ENCODE measurements at regions not wholly inside any gene's neighbourhood (a gene's known extent, or its start where the extent isn't known, plus 50 kb on each side); places are given as distances from the start of the nearest gene placed in this dataset.

DNA sequence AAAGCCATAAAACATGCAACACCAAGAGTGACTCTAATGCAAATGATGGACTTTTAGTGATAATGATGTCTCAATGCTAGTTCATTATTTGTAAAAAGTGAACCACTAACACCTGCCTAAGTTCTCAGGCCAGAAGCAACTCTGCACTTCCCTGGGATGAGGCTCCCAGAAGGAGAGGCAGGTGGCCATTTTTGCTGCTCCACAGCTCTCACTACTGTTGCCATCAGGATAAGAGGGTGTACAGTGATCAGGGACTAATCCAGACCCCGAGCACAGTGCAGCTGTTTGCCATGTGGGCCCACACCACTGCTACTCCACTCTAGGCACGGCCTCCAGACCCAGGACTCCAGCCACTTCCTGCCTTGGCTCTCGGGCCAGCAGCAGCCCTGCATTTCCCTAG is 828.3 kb upstream of the MIR17HG start:
- no peak overlapping the region for H3K4me3 ChIP-seq (ENCODE audit: low read depth in 1 of 2, low read length in 2 of 2)
- H3K36me3 ChIP-seq (ENCODE audit: control insufficient read depth in 1 of 2, insufficient read depth in 2 of 2, low read length in 2 of 2), result no peaks in the 10 kb centered on the region
- no peaks in the 10 kb centered on the region for H3K27me3 ChIP-seq (ENCODE audit: control insufficient read depth in 1 of 2, insufficient read depth in 2 of 2, low read length in 2 of 2)
- H3K9me3 ChIP-seq (ENCODE audit: control insufficient read depth in 1 of 2, low read length in 2 of 2), result peaks cover 2 to 6% of the 10 kb centered on the region in 2 donors
- H3K4me1 ChIP-seq (ENCODE audit: control insufficient read depth in 1 of 2, insufficient read depth in 2 of 2, low read length in 2 of 2), result no peaks in the 10 kb centered on the region
- no peak overlapping the region for H3K9ac ChIP-seq (ENCODE audit: low read depth in 1 of 2, low read length in 2 of 2)
- H3K27ac ChIP-seq (ENCODE audit: low read depth, low read length), result no peak overlapping the region

DNA sequence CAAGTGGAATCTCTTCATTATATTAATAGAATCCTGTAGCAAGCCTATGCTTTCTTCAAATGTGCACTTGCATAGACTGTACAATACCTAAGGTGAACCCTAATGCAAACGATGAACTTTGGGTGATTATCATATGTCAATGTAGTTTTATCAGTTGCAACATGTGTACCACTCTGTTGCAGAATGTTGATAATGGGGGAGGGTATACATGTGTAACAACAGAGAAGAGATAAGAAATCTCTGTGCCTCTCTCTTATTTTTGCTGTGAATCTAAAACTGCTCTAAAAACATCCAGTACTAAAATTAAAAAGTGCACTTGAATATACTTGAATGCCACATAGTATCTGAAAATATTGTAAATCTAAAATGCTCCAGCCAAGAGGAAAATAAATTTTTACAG is 820.8 kb upstream of the MIR17HG start:
- Histone ChIP-seq H3K27me3 (ENCODE audit: control insufficient read depth in 1 of 2, insufficient read depth in 2 of 2, low read length in 2 of 2) (no peaks in the 10 kb centered on the region), H3K4me1 (ENCODE audit: control insufficient read depth in 1 of 2, insufficient read depth in 2 of 2, low read length in 2 of 2) (no peaks in the 10 kb centered on the region), H3K9me3 (ENCODE audit: control insufficient read depth in 1 of 2, low read length in 2 of 2) (no peaks in the 10 kb centered on the region), H3K9ac (ENCODE audit: low read depth in 1 of 2, low read length in 2 of 2) (no peak overlapping the region), H3K27ac (ENCODE audit: low read depth, low read length) (no peak overlapping the region), H3K36me3 (ENCODE audit: control insufficient read depth in 1 of 2, insufficient read depth in 2 of 2, low read length in 2 of 2) (no peaks in the 10 kb centered on the region), H3K4me3 (ENCODE audit: low read depth in 1 of 2, low read length in 2 of 2) (no peak overlapping the region)

- Histone ChIP-seq H3K27me3 (ENCODE audit: control insufficient read depth in 1 of 2, insufficient read depth in 2 of 2, low read length in 2 of 2) (no peaks in the 10 kb centered on the region), H3K36me3 (ENCODE audit: control insufficient read depth in 1 of 2, insufficient read depth in 2 of 2, low read length in 2 of 2) (no peaks in the 10 kb centered on the region), H3K27ac (ENCODE audit: low read depth, low read length) (no peak overlapping the region), H3K9me3 (ENCODE audit: control insufficient read depth in 1 of 2, low read length in 2 of 2) (no peaks in the 10 kb centered on the region), H3K4me3 (ENCODE audit: low read depth in 1 of 2, low read length in 2 of 2) (no peak overlapping the region), H3K4me1 (ENCODE audit: control insufficient read depth in 1 of 2, insufficient read depth in 2 of 2, low read length in 2 of 2) (no peaks in the 10 kb centered on the region), H3K9ac (ENCODE audit: low read depth in 1 of 2, low read length in 2 of 2) (no peak overlapping the region)
These were observed 815.7 kb upstream of the MIR17HG start for GRCh38 chr13:90531744-90532143.

DNA sequence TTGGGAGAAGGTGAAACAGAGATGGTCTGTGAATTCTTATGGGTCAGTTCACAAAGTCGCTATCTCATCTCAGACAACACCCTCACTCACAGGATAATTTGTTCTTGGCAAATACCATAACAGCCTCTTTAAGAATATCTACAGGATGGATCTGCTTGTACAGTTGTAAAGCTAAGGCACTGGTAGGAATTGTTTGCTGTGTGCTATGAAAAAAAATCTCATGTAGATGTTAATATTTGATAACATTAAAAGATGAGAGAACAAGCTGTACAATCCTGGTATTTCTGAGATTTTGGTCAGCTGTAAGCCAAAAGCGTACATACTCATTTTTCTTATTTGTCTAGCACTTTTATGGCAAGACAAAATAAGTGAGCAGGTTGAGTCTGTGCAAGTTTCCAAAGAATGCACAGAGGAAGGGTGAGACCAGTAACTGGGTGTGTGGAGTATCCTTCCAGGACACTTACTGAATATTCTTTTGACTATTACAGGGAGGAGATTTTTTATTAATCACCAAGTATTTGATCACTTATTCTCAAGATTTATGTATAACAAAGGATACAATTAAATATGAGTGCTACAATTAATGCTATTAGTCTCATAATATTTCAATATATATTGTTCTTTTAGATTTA is 814.5 kb upstream of the MIR17HG start:
- Histone ChIP-seq H3K9me3 (ENCODE audit: control insufficient read depth in 1 of 2, low read length in 2 of 2) (no peaks in the 10 kb centered on the region), H3K36me3 (ENCODE audit: control insufficient read depth in 1 of 2, insufficient read depth in 2 of 2, low read length in 2 of 2) (no peaks in the 10 kb centered on the region)

DNA sequence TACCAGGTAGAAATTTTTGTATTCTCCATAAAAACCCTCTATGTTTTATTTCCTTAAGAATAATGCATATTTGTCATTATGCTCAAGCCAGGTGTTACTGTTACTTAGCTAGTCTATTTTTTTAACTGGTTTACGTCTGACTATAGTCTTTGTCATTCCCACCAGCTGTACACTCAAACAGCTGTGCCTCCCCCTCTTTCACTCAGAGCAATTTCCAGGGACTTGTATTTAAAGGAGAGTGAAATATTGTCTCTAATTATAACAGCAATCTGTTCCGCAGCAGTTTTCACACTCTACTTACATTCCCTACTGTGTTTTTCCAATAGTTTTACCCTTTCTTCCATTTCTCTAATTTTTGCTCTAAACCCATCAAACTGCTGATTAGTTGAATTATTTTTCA is 813.6 kb upstream of the MIR17HG start:
- Histone ChIP-seq H3K4me3 (ENCODE audit: low read depth in 1 of 2, low read length in 2 of 2) (no peak overlapping the region), H3K27ac (ENCODE audit: low read depth, low read length) (no peak overlapping the region), H3K9me3 (ENCODE audit: control insufficient read depth in 1 of 2, low read length in 2 of 2) (no peaks in the 10 kb centered on the region), H3K9ac (ENCODE audit: low read depth in 1 of 2, low read length in 2 of 2) (no peak overlapping the region), H3K4me1 (ENCODE audit: control insufficient read depth in 1 of 2, insufficient read depth in 2 of 2, low read length in 2 of 2) (no peaks in the 10 kb centered on the region), H3K36me3 (ENCODE audit: control insufficient read depth in 1 of 2, insufficient read depth in 2 of 2, low read length in 2 of 2) (no peaks in the 10 kb centered on the region), H3K27me3 (ENCODE audit: control insufficient read depth in 1 of 2, insufficient read depth in 2 of 2, low read length in 2 of 2) (no peaks in the 10 kb centered on the region)

More for the DNA sequence above, 814.5 kb upstream of the MIR17HG start:
- H3K9ac ChIP-seq (ENCODE audit: low read depth in 1 of 2, low read length in 2 of 2), result no peak overlapping the region
- H3K4me3 ChIP-seq (ENCODE audit: low read depth in 1 of 2, low read length in 2 of 2), result no peak overlapping the region
- no peak overlapping the region for H3K27ac ChIP-seq (ENCODE audit: low read depth, low read length)
- no peaks in the 10 kb centered on the region for H3K27me3 ChIP-seq (ENCODE audit: control insufficient read depth in 1 of 2, insufficient read depth in 2 of 2, low read length in 2 of 2)
- no peaks in the 10 kb centered on the region for H3K4me1 ChIP-seq (ENCODE audit: control insufficient read depth in 1 of 2, insufficient read depth in 2 of 2, low read length in 2 of 2)

GRCh38 chr13:90534617-90535370 is 812.7 kb upstream of the MIR17HG start:
- no peaks in the 10 kb centered on the region for H3K4me1 ChIP-seq (ENCODE audit: control insufficient read depth in 1 of 2, insufficient read depth in 2 of 2, low read length in 2 of 2)
- no peak overlapping the region for H3K9ac ChIP-seq (ENCODE audit: low read depth in 1 of 2, low read length in 2 of 2)
- no peaks in the 10 kb centered on the region for H3K27me3 ChIP-seq (ENCODE audit: control insufficient read depth in 1 of 2, insufficient read depth in 2 of 2, low read length in 2 of 2)
- H3K4me3 ChIP-seq (ENCODE audit: low read depth in 1 of 2, low read length in 2 of 2), result no peak overlapping the region
- no peak overlapping the region for H3K27ac ChIP-seq (ENCODE audit: low read depth, low read length)
- H3K36me3 ChIP-seq (ENCODE audit: control insufficient read depth in 1 of 2, insufficient read depth in 2 of 2, low read length in 2 of 2), result no peaks in the 10 kb centered on the region
- no peaks in the 10 kb centered on the region for H3K9me3 ChIP-seq (ENCODE audit: control insufficient read depth in 1 of 2, low read length in 2 of 2)

GRCh38 chr13:90535421-90535820 is 812.1 kb upstream of the MIR17HG start:
- no peak overlapping the region for H3K27ac ChIP-seq (ENCODE audit: low read depth, low read length)

GRCh38 chr13:90538063-90538462 is 809.4 kb upstream of the MIR17HG start:
- Histone ChIP-seq H3K9me3 (ENCODE audit: control insufficient read depth in 1 of 2, low read length in 2 of 2) (no peaks in the 10 kb centered on the region), H3K9ac (ENCODE audit: low read depth in 1 of 2, low read length in 2 of 2) (no peak overlapping the region), H3K27ac (ENCODE audit: low read depth, low read length) (no peak overlapping the region), H3K27me3 (ENCODE audit: control insufficient read depth in 1 of 2, insufficient read depth in 2 of 2, low read length in 2 of 2) (no peaks in the 10 kb centered on the region), H3K36me3 (ENCODE audit: control insufficient read depth in 1 of 2, insufficient read depth in 2 of 2, low read length in 2 of 2) (no peaks in the 10 kb centered on the region), H3K4me3 (ENCODE audit: low read depth in 1 of 2, low read length in 2 of 2) (no peak overlapping the region), H3K4me1 (ENCODE audit: control insufficient read depth in 1 of 2, insufficient read depth in 2 of 2, low read length in 2 of 2) (no peaks in the 10 kb centered on the region)

More at GRCh38 chr13:90535421-90535820, 812.1 kb upstream of the MIR17HG start:
- no peaks in the 10 kb centered on the region for H3K36me3 ChIP-seq (ENCODE audit: control insufficient read depth in 1 of 2, insufficient read depth in 2 of 2, low read length in 2 of 2)
- H3K9ac ChIP-seq (ENCODE audit: low read depth in 1 of 2, low read length in 2 of 2), result no peak overlapping the region
- H3K27me3 ChIP-seq (ENCODE audit: control insufficient read depth in 1 of 2, insufficient read depth in 2 of 2, low read length in 2 of 2), result no peaks in the 10 kb centered on the region
- no peak overlapping the region for H3K4me3 ChIP-seq (ENCODE audit: low read depth in 1 of 2, low read length in 2 of 2)
- H3K4me1 ChIP-seq (ENCODE audit: control insufficient read depth in 1 of 2, insufficient read depth in 2 of 2, low read length in 2 of 2), result no peaks in the 10 kb centered on the region
- no peaks in the 10 kb centered on the region for H3K9me3 ChIP-seq (ENCODE audit: control insufficient read depth in 1 of 2, low read length in 2 of 2)

GRCh38 chr13:90541346-90541745 is 806.1 kb upstream of the MIR17HG start:
- no peak overlapping the region for H3K9ac ChIP-seq (ENCODE audit: low read depth in 1 of 2, low read length in 2 of 2)
- no peaks in the 10 kb centered on the region for H3K4me1 ChIP-seq (ENCODE audit: control insufficient read depth in 1 of 2, insufficient read depth in 2 of 2, low read length in 2 of 2)
- no peaks in the 10 kb centered on the region for H3K27me3 ChIP-seq (ENCODE audit: control insufficient read depth in 1 of 2, insufficient read depth in 2 of 2, low read length in 2 of 2)
- no peaks in the 10 kb centered on the region for H3K36me3 ChIP-seq (ENCODE audit: control insufficient read depth in 1 of 2, insufficient read depth in 2 of 2, low read length in 2 of 2)
- no peak overlapping the region for H3K27ac ChIP-seq (ENCODE audit: low read depth, low read length)
- H3K4me3 ChIP-seq (ENCODE audit: low read depth in 1 of 2, low read length in 2 of 2), result no peak overlapping the region
- H3K9me3 ChIP-seq (ENCODE audit: control insufficient read depth in 1 of 2, low read length in 2 of 2), result peaks cover 0 to 7% of the 10 kb centered on the region in 2 donors

DNA sequence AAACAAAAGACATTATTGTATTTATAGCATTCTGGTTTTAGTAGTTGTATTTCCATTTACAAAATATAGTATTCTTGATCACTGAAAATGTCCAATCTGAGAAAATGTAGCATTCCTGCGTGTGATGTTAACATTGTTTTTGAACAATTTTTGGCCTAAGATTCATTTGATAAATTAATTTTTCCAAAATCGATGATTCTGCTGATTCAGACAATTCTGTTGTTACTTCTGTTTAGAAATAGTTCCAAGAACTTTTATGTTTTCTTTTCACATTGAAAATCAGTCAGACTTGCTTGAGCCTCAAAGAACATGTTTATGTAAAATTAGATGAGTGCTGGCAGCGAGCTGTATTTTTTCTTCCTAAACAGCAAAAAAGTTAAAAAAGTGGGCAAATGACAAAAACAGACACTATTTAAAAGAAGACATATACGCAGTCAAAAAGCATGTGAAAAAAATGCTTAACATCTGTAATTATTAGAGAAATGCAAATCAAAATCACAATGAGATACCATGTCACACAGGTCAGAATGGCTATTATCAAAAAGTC is 804.5 kb upstream of the MIR17HG start:
- no peaks in the 10 kb centered on the region for H3K4me1 ChIP-seq (ENCODE audit: control insufficient read depth in 1 of 2, insufficient read depth in 2 of 2, low read length in 2 of 2)
- no peak overlapping the region for H3K4me3 ChIP-seq (ENCODE audit: low read depth in 1 of 2, low read length in 2 of 2)
- H3K9ac ChIP-seq (ENCODE audit: low read depth in 1 of 2, low read length in 2 of 2), result no peak overlapping the region
- no peaks in the 10 kb centered on the region for H3K36me3 ChIP-seq (ENCODE audit: control insufficient read depth in 1 of 2, insufficient read depth in 2 of 2, low read length in 2 of 2)
- no peak overlapping the region for H3K27ac ChIP-seq (ENCODE audit: low read depth, low read length)
- H3K27me3 ChIP-seq (ENCODE audit: control insufficient read depth in 1 of 2, insufficient read depth in 2 of 2, low read length in 2 of 2), result no peaks in the 10 kb centered on the region
- peaks cover 6 to 15% of the 10 kb centered on the region in 2 donors for H3K9me3 ChIP-seq (ENCODE audit: control insufficient read depth in 1 of 2, low read length in 2 of 2)
